Uterus (tissue), 3 donors: ENCODE measurements at regions not wholly inside any gene's neighbourhood (a gene's known extent, or its start where the extent isn't known, plus 50 kb on each side); places are given as distances from the start of the nearest gene placed in this dataset.

Experiments
- DNase-seq, 2 donors: peaks; one replicate each; pipeline ENCODE4 v3.0.0-alpha.2; 2019 to 2020
- H3K27ac ChIP-seq, 2 donors: fragments of 200-600 bp; sonication (generic); 1 replicate in 1 of 2; 2 replicates in 1 of 2; pipeline ENCODE4 v1.5.1; 2016 to 2018
- H3K27me3 ChIP-seq, 2 donors: fragments of 200-600 bp; sonication (generic); one replicate each; pipeline ENCODE4 v1.5.1; 2018 to 2019; ENCODE audit warnings: control low read depth in 1 of 2
- H3K36me3 ChIP-seq, 2 donors: fragments of 200-600 bp; sonication (generic); one replicate each; pipeline ENCODE4 v1.5.1; 2019; ENCODE audit warnings: control low read depth in 1 of 2
- H3K4me1 ChIP-seq, 2 donors: fragments of 200-600 bp; sonication (generic); one replicate each; pipeline ENCODE4 v1.5.1; 2018 to 2019; ENCODE audit warnings: control low read depth in 1 of 2
- H3K4me3 ChIP-seq, 2 donors: fragments of 200-600 bp; sonication (generic); 1 replicate in 1 of 2; 2 replicates in 1 of 2; pipeline ENCODE4 v1.5.1; 2018 to 2019; ENCODE audit warnings: mild to moderate bottlenecking in 1 of 2
- H3K9me3 ChIP-seq, 2 donors: fragments of 200-600 bp; sonication (generic); one replicate each; pipeline ENCODE4 v1.5.1; 2019; ENCODE audit warnings: control low read depth in 1 of 2
- POLR2A ChIP-seq, 2 donors: fragments of 450-650 bp; IDR thresholded peaks; one replicate each; pipeline ENCODE4 v1.6.1; 2016; ENCODE audit warnings: antibody characterized with exemption in 2 of 2, mild to moderate bottlenecking in 1 of 2, moderate library complexity in 1 of 2
- intact Hi-C: fragments of 100-400 bp; cut with DNase I; formaldehyde crosslinking; loops from one replicate; pipeline ENCODE4 v1.15.1; 2023; ENCODE audit warnings: low total_unique reads
- TF ChIP-seq, protein P1 (sequence below), 4 experiments: fragments of 200-600 bp in 2 of 4; fragments of 450-650 bp in 2 of 4; sonication (generic) in 2 of 4; IDR thresholded peaks; one replicate each; pipeline ENCODE4 v1.5.1; 2016 to 2019; ENCODE audit warnings: antibody characterized with exemption in 4 of 4, mild to moderate bottlenecking in 2 of 4, moderate library complexity in 1 of 4
- donor health status: DM: yes; HTN: yes; CAD: no.

DNA sequence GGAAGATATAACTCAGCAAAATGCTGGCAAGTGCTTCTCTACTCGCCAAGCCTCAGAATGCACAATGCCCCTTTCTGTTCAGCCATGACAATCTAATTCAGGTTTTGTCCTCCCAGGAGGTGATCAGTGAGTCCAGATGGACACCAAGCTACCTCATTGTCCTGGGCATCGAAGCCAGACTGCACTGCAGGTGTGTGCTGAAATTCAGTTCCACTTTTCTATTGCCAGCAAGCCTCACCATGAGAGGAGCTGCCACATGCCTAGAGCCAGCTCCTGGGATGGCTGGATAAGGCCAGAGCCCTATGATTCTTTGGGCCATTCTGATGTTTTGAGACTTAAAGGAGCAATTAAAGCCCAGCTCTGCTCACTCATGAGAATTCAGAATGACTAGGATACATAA lies 186.7 kb downstream of the GRIN2B start:
- TF ChIP-seq, protein P1, sequence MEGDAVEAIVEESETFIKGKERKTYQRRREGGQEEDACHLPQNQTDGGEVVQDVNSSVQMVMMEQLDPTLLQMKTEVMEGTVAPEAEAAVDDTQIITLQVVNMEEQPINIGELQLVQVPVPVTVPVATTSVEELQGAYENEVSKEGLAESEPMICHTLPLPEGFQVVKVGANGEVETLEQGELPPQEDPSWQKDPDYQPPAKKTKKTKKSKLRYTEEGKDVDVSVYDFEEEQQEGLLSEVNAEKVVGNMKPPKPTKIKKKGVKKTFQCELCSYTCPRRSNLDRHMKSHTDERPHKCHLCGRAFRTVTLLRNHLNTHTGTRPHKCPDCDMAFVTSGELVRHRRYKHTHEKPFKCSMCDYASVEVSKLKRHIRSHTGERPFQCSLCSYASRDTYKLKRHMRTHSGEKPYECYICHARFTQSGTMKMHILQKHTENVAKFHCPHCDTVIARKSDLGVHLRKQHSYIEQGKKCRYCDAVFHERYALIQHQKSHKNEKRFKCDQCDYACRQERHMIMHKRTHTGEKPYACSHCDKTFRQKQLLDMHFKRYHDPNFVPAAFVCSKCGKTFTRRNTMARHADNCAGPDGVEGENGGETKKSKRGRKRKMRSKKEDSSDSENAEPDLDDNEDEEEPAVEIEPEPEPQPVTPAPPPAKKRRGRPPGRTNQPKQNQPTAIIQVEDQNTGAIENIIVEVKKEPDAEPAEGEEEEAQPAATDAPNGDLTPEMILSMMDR (IDR thresholded peaks at IDR 0.05): no peak
- TF ChIP-seq POLR2A (IDR thresholded peaks at IDR 0.05): no peak
- no peaks in the 10 kb centered on the region for H3K9me3 ChIP-seq
- H3K27me3 ChIP-seq: no peaks in the 10 kb centered on the region
- H3K36me3 ChIP-seq: no peaks in the 10 kb centered on the region
- no peak overlapping the region for H3K27ac ChIP-seq
- no peak overlapping the region for H3K4me3 ChIP-seq
- no peak for DNase-seq
- intact Hi-C loops: no loop called here
- H3K4me1 ChIP-seq: no peaks in the 10 kb centered on the region

GRCh38 chr12:13790317-13790716 lies 191.1 kb downstream of the GRIN2B start:
- H3K27me3 ChIP-seq: no peaks in the 10 kb centered on the region
- no peak for DNase-seq
- no peaks in the 10 kb centered on the region for H3K9me3 ChIP-seq
- no peaks in the 10 kb centered on the region for H3K4me1 ChIP-seq
- H3K36me3 ChIP-seq: no peaks in the 10 kb centered on the region
- H3K27ac ChIP-seq: no peak overlapping the region
- intact Hi-C loops: no loop called here
- H3K4me3 ChIP-seq: no peak overlapping the region
- TF ChIP-seq, protein P1 (IDR thresholded peaks at IDR 0.05): no peak
- no peak for TF ChIP-seq POLR2A (IDR thresholded peaks at IDR 0.05)

DNA sequence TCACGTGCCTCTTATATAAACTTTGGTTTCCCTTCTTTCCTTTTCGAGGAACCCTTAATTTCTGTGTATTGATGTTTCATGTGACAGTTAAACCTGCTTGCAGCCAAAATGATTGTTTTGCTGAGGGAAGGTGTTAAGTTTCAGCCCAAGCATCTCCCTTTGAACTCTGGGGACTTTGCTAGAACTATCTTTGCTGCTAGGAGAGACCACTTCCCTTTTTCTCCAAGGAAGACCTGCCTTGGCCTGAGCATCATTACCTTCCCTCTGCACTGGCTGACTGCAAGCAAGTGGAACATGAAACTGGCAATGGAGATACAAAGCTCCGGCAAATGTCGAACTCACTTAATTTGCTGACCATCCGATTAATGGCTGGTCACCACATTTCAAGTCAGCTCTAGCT lies 192.8 kb downstream of the GRIN2B start:
- Histone ChIP-seq H3K27me3 (no peaks in the 10 kb centered on the region), H3K4me1 (no peaks in the 10 kb centered on the region), H3K9me3 (no peaks in the 10 kb centered on the region), H3K36me3 (no peaks in the 10 kb centered on the region), H3K4me3 (no peak overlapping the region), H3K27ac (no peak overlapping the region)
- DNase-seq: no peak
- intact Hi-C loops: no loop called here
- TF ChIP-seq, protein P1 (IDR thresholded peaks at IDR 0.05): no peak
- no peak for TF ChIP-seq POLR2A (IDR thresholded peaks at IDR 0.05)

DNA sequence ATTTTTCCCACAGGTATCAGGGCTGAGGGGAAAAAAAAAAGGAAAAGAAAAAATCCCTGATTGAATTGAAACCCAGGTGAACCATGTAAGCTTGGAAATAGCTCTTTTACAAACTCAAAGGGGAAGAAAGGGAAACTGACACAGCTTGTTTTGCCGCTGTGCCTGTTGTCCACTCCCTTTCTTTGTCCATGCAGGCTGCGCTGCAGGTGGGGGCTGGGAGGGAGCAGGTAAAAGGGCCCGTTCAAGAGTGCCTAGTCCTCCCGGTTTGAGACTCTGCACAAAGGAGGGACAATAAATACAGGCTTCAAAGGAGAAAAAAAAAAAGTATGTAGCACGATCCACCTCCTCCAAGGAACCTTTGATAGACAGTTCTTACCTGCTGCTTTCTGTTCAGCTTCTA lies 194.8 kb downstream of the GRIN2B start:
- no peaks in the 10 kb centered on the region for H3K9me3 ChIP-seq
- no peaks in the 10 kb centered on the region for H3K36me3 ChIP-seq
- H3K4me3 ChIP-seq: no peak overlapping the region
- H3K27ac ChIP-seq: no peak overlapping the region
- H3K27me3 ChIP-seq: no peaks in the 10 kb centered on the region
- intact Hi-C loops: no loop called here
- TF ChIP-seq, protein P1 (IDR thresholded peaks at IDR 0.05): no peak
- TF ChIP-seq POLR2A (IDR thresholded peaks at IDR 0.05): no peak
- H3K4me1 ChIP-seq: no peaks in the 10 kb centered on the region
- DNase-seq: no peak

GRCh38 chr12:13784504-13784903 lies 196.9 kb downstream of the GRIN2B start:
- TF ChIP-seq, protein P1 (IDR thresholded peaks at IDR 0.05): no peak
- no peak for TF ChIP-seq POLR2A (IDR thresholded peaks at IDR 0.05)
- H3K4me1 ChIP-seq: no peaks in the 10 kb centered on the region
- intact Hi-C loops: no loop called here
- DNase-seq: no peak
- no peaks in the 10 kb centered on the region for H3K9me3 ChIP-seq
- no peaks in the 10 kb centered on the region for H3K36me3 ChIP-seq
- no peak overlapping the region for H3K4me3 ChIP-seq
- no peak overlapping the region for H3K27ac ChIP-seq
- no peaks in the 10 kb centered on the region for H3K27me3 ChIP-seq
